HG03135 (cell line): ENCODE measurements at regions not wholly inside any gene's neighbourhood (a gene's known extent, or its start where the extent isn't known, plus 50 kb on each side); places are given as distances from the start of the nearest gene placed in this dataset.
"Not testable (repeated sequence)": the region's sequence is repeated elsewhere in the genome, so short reads cannot be mapped to it uniquely, and the experiment has no call there.

Experiments used
- ATAC-seq: cut with Tn5 transposase; IDR thresholded peaks from one replicate; pipeline ENCODE4 v1.9.1; 2021; ENCODE audit warnings: mild to moderate bottlenecking, moderate library complexity; ENCODE audit not compliant: unreplicated experiment

DNA sequence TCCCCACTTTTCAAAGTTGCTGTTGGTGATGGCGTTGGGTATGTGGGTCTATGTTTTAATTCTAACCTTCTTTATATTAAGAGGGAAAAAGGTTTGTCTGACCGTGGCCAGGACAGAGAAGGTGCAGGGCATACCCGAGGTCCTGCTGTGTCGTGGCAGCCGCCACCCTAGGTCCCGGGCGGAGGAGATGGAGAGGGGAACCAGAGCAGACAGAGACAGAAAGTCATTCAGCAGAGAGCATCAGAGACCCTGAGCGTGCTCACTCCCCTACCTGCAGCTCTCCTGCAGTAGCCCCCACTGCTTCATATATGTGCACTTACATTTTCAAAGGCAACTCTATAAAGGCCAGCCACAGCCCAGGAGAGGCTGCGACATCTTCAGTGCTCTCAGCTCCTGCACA is 327.2 kb upstream of the TNRC6C start:
- ATAC-seq: no peak

DNA sequence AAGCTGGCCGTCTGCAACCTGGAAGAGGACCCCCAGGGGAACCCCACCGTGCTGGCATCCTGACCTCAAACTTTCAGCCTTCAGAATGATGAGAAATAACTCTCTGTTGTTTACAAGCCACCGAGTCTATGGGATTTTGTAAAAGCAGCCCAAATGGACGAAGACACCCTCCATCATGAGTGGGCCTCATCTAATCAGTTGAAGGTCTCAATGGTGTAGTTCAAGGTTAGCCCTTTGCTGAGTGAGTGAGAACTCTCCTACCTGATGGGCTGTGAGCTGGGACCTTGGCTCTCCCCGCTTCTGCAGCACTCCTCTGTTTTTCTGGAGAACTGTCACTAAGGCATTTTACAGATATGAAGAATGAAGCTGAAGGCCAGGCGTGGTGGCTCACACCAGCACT is 325.9 kb upstream of the TNRC6C start:
- ATAC-seq: no peak

DNA sequence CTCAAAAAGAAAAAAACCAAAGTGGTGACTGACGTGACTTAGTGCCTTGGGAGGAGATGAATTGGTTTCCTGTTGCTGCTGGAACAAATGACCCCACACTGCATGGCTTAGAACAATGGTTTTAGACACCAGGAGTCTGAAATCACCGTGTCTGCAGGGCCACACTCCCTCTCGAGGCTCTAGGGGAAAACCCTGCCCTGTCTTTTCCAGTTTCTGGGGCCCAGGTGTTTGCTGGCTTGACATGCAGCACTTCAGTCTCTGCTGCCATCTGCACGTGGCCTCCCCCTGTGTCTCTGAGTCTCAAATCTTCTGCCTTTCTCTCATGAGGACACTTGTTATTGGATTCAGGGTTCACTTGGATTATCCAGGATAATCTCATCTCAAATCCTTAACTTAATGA is 323.8 kb upstream of the TNRC6C start:
- no peak for ATAC-seq

DNA sequence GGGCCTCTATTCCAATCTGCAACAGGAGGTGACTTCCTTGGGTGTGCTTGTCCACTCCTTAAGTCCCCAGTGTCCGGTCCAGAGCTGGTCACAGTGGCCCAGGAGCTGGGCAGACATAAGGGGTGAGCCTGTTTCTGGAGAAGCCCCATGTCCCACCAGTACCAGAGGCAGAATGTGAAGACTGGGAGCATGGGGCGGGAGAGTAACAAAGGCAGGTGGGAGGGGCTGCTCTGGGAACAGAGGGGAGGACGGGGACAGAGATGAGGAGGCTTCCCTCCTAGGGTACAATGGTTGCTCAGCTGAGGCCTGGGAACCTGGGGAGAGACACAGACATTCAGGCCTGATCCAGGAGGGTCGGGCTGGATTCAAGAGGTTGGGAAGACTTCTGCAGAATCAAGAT is 323.3 kb upstream of the TNRC6C start:
- ATAC-seq: no peak

DNA sequence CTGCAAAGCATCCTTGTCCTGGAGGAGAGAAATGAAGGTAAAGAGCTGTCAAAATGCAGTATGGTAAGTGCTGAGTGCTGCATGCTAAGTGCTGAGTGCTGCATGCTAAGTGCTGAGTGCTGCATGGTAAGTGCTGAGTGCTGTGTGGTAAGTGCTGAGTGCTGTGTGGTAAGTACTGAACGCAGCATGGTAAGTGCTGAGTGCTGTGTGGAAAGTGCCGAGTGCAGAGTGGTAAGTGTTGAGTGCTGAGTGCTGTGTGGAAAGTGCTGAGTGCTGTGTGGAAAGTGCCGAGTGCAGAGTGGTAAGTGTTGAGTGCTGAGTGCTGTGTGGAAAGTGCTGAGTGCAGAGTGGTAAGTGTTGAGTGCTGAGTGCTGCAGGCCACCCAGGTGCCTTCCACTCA is 322.7 kb upstream of the TNRC6C start:
- not testable (repeated sequence) for ATAC-seq

DNA sequence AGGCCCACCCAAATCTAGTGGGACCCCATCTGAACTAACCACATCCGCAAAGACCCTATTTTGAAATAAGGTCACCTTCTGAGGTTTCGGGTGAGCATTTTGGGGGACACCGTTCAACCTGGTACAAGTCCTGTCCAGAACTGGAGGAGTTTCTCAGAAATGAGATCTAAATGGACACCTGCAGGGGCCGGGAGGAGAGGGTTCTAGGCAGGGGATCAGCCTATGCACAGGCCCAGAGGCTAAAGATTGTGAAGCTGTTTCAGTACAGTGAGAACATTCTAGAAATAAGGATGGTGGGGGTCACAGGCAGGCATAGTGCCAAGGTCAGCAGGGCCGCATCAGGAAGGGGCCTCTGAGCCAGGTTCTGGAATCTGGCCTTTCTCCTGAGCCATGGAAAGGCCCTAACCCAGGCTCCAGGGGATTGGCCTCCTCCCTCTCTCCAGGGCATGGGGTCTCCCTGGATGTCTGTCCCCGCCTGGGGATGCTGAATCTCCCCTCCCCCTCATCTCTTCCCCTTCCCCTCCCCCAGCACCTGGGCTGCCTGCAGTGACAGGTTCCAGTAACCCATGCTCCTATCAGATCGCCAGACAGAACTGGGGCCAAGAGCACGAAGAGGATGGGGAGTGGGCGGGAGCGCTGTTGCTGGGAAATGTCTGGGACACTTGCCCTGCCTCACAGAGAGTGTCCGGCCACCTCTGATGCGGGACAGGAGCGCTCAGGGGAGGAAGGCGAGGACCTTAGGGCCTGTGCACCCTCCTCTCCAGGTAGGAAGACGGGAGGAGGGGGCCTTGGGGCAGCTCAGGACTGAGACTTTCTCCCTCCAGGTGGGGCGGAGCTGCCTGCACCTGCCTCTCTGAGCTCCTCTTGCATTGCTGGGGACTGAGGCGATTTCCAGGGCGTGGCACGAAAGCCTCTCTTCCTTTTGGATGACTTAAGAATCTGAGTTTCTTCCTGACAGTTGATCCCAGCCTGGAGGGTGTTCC is 321.4 kb upstream of the TNRC6C start:
- ATAC-seq: no peak

DNA sequence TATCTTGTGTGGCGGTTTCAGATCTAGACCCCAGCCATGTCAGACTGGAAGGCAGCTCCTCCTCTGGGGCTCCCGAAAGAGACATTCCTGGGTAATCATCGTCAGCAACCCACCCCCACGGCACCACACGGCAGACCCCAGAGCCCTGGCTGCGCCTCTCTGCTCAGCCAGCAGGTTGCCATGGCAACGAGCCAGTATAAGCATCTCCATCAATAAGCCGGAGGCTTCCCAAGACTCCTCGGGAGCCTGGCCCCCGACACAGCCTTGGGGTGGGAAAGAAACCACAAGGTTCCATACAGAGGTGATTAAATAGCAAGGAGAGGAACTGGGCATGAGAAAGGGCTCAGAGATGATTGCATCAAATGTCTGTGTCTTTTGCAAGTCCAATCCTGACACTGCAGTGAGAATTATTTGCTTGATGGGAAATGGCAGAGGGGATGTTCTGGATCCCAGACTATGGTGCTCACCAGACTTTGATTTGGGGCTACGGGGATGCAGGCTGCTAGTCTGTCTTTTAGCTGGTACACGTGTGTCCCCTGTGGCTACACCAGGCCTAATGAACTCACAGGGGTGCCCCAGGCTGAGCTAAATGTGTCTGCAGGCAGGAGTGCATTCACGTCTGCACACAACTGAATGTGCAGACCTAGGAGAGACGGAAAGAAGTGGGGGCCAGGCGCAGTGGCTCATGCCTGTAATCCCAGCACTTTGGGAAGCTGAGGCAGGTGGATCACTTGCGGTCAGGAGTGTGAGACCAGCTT is 320.5 kb upstream of the TNRC6C start:
- no peak for ATAC-seq

DNA sequence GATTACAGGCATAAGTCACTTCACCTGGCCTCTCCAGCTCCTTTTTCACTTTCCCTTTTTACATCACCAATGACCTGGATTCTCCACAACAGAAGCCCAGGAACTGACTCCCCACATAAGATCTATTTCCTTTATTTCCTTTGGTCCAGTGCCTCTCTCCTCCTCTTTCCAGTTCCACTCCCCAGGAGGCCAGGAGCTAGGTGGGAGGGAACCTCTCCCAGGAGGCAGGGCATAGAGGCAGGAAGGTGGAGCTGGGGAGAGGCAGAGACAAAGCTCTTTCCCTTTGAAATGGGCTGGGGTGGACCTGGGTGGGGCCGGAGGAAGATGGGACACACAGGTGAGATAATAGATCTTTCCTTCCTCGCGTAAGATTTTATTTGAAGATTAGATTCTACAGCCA is 318.3 kb upstream of the TNRC6C start:
- ATAC-seq: no peak

DNA sequence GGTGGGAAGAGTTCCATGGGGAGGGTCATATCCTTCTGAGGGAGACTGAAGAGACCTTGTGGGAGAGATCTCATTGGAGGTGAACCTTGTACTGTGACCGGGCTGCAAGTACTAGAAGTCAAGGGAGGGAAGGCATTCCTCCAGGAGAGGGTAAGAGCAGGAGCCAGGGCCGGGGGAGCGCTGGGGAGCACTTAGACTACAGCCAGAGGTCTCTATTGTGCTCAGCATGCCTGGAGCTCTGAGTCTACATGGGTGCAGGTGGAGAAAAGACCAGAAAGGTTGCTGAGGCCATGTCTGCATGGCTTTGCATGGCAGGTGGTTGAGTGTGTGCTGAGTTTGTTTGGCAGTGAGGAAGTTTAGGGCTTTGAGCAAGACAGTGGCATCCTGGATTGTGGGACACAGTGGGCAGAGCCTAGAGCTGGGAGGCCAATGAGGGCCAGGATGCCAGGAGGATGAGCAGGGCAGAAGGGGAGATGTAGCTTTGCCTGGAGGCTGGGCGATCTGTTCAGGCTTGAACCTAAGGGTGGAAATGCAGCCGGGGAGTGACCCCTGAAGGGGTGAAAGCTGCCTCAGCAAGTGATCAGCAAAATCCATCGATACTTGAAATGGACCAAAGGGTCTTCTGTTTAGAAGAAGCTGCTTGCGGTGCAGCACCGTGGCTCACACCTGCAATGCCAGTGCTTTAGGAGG is 317.4 kb upstream of the TNRC6C start:
- no peak for ATAC-seq

DNA sequence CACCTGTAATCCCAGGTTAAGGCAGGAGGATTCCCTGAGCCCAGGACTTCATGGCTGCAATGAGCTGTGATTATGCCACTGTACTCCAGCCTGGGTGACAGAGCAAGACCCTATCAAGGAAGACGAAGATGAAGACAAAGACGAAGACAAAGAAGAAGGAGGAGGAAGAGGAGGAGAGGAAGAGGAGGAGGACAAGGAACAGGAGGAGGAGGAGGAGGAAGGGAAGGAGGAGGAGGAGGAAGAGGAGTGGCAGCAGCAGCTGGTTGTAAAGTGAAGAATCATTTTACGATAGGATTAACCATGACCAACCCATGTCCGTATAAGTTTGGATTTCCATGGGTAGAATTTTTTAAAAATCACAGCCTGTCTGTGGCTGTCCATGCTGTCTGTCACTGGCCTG is 316.8 kb upstream of the TNRC6C start:
- no peak for ATAC-seq

DNA sequence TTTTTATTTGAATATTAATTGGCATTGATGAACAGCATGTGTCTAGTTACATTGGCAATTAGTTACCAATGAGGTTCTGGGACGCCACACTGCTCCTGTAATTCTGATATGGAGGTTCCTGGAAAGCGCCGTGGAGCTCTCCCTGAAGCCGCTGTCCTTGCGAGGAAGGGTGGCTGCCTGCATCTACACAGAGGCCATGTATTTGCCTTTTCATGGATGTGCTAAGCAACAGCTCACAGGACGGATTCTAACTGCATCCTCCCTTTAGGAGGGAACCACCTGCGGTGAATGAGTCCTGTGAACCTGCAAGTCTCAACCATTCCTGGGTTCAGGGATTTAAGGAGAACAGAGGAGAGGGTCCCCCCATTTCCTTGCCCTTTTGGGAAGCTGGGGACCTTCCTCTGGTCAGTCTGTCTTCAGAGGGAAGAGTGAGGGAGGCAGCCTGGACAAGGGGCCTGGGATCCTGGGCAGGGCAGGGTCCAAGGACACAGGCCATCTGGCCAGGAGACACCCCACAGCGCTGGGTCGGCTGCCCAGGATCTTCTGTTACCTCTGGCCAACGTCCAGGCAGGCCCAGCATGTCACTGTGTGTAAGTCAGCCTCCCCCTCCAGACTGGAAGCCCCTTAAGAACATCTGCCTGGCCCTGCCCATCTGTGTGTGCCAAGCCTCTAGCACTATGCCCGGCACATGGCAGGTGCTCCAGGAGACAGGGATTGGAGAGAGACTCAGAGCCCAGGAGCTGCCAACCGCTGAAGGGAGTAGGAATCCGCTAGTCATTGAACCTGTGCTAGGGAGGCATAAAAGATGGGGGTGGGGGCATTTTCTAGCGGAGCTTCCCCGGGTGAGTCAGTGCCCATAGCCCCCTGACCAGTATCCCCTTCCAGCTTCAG is 314.1 kb upstream of the TNRC6C start:
- ATAC-seq: no peak

DNA sequence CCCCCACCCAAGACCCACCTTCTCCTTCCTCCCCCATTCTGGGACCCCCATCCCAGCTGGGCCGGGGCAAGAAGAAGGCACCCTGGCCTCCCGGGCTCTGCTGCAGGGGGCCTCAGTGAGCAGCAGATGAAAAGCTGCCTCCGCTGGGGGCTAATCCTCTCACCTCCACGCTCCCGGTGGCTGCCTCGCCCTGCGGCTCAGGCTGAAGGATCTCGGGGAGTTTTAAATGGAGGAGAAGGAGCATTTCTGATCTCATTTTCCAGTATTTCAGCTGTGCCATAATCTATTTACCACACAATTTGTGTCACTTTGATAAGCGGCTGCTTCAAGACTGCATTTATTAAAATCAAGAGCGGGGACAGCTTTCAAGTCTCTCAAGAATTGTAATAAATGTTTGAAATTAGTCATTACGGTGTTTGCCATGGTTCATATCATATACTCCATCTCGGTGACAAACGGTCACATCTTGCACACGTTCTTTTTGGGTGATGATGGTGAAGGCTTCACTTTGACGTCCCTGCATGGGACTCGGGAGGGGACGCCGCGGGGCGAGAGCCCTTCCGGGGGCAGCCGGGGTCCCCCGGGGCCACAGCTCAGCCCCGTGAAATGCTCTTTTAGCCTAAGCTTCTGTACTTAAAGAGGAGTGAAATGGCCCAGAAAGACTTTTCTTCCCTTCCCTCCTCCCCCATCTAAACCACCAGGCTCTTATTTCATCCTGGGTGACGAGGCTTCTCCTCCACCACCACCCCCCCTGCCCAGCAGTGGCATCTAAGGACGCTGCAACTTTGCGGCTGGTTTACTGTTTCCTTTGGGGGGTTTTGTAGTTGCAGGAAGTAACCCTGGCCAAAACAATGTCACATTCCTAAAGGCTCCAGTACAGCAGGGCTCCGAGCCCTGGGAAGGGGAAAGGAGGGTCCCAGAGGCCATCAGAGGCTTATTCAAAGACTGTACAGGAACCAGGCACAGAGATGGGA is 313.1 kb upstream of the TNRC6C start:
- no peak for ATAC-seq

DNA sequence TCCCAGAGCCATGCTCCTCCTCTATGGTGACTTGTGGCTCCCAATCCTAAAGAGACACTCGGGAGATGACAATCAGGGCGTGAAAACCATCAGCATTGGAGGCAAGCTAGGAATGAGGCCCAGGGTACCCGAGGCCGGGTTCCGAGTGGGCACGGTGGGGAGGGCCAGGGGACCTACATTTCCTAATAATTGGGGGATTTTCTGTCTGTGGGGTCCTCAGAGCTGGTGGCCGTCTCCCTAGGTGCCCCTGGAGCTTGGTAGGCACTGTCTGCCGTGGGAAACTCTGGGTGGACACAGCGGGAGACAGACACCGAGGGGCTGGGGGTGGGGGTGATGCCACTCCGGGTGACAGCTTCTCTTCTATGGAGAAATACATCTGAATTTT is 312.5 kb upstream of the TNRC6C start:
- no peak for ATAC-seq

DNA sequence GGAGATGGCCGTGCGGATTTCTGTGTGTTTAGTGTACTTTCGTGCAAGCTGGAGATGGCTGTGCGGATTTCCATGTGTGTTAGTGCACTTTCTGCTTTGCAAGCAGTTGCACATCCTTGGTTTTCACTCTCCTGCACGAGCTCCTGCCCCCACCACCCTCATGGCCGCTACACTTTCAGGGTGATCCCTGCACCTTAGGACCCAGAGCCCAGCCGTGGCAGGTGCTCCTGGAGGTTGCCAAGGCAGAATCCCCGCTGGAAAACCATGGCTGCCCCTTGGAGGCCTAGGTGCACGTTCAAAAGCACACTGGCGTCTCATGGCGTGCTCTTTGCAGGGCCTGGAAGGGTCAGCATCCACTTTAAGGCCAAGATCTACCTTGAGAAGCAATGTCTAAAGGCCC is 311.0 kb upstream of the TNRC6C start:
- no peak for ATAC-seq

DNA sequence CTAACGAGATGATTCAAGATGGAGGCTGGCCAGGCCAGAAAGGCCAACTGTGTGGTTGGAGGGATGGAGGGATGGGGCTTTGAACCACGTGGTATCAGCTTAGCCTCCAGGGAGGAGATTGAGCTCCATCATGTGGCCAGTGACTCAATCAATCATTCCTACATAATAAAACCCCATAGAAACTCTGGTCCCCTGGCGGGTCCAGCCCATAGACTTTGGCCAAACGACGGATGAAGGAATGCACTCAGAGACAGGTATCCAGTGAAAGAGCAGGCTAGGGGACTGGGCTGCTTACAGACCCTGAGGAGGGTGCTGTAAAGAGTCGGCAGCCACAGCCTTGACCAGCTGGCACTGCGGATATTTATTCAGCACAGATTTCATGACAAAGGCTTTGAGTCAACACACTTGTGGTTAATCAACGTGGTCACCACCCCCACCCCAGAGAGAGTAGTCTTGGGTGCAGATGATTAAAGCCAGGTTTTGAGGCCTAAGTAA is 308.7 kb upstream of the TNRC6C start:
- no peak for ATAC-seq

DNA sequence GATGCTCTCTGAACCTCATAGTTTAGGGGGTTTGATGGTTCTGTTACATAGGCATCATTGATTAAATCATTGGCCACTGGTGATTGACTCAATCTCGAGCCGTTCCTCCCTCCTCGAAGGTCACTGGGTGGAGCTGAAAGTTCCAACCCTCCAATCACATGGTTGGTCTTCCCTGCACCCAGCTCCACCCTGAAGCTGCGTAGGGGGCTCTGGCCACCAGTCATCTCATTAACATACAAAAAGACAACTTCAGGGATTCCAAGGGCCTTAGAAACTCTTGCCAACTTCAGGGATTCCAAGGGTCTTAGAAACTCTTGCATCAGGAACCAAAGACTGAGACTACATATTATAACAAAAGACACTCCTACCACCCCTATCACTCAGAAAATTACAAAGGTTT is 306.5 kb upstream of the TNRC6C start:
- ATAC-seq: no peak

DNA sequence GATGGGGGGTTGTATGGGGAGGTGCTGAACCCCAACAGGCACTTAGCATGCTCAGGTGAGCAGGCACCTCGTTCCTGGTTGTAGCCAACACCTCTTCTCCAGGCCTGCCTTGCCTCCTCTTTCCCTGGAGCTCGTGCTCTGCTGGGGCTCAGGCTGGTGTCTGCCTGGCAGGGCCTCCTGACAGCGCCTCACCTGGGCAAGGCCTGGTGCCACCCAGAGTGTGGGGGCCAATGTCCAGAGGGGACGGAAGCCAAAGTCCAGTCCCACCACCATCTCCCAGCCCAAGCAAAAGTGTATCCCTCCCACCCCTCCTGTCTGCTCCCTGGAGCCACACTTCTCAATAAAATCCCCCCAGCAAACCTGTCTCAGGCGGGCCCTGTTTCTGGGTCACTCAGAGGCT is 304.2 kb upstream of the TNRC6C start:
- no peak for ATAC-seq

DNA sequence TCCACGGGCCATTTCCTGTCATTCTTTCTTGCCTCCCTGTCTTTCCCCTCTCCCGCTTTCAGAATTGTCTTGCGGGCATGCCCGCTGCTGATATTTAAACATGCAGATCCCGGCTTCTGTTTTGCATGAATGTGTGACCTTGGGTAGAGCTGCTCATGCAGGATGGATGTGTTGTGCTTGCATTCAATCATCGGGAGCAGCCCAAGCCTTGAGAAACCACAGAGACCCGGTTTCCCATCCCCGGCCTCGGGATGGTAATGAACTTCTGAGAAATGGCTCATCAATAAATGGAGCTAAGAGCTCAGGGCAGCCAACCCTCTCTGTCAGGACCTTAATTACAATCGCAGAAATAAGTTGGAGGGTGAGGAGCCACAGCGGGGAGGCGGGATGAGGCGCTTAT is 303.7 kb upstream of the TNRC6C start:
- ATAC-seq: no peak

DNA sequence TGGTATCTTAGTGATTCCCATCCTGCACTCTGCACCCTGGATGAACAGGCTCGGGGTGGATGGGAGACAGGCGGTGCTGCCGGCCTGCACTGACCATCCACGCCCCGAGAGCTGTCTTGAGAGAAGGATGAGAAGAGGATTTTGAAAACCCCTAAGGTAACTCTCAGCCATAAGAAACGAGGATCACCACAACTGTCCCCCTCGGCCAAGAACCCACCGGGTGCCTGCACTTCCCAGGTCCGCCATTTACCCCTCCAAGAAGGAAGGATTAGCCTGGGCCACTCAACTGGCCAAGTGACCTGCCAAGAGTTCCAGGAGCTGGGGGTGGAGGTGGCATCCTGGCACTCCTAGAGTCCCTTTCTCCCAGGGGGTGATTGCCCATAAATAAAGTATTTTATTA is 302.4 kb upstream of the TNRC6C start:
- ATAC-seq: no peak
